Osteocyte (in vitro differentiated cells): ENCODE measurements at regions not wholly inside any gene's neighbourhood (a gene's known extent, or its start where the extent isn't known, plus 50 kb on each side); places are given as distances from the start of the nearest gene placed in this dataset.
A peak's percentile ranks its signal among the peaks of the same experiment; 100 is the strongest.

Experiments
- DNase-seq: peaks from one replicate; pipeline ENCODE4 v3.0.0; 2021; ENCODE audit warnings: mixed read lengths; ENCODE audit not compliant: unreplicated experiment; ENCODE audit errors: extremely low spot score
- H3K27ac Mint-ChIP-seq: one replicate; pipeline ENCODE4 v1.8.0; 2021; ENCODE audit warnings: mild to moderate bottlenecking, mixed read lengths; ENCODE audit not compliant: unreplicated experiment
- H3K27me3 Mint-ChIP-seq: one replicate; pipeline ENCODE4 v1.8.0; 2021; ENCODE audit warnings: mixed read lengths; ENCODE audit not compliant: unreplicated experiment
- H3K36me3 Mint-ChIP-seq: one replicate; pipeline ENCODE4 v1.8.0; 2021; ENCODE audit warnings: mixed read lengths; ENCODE audit not compliant: unreplicated experiment
- H3K4me1 Mint-ChIP-seq: one replicate; pipeline ENCODE4 v1.8.0; 2021; ENCODE audit warnings: mixed read lengths; ENCODE audit not compliant: unreplicated experiment
- H3K4me3 Mint-ChIP-seq: one replicate; pipeline ENCODE4 v1.8.0; 2021; ENCODE audit warnings: mild to moderate bottlenecking, moderate library complexity, mixed read lengths; ENCODE audit not compliant: unreplicated experiment
- H3K9me3 Mint-ChIP-seq: one replicate; pipeline ENCODE4 v1.8.0; 2021; ENCODE audit warnings: mixed read lengths; ENCODE audit not compliant: unreplicated experiment
- CTCF ChIP-seq: fragments of 200-600 bp; sonication (generic); IDR thresholded peaks from 2 replicates; pipeline ENCODE4 v1.5.0; 2021; ENCODE audit warnings: antibody characterized with exemption, mild to moderate bottlenecking, moderate library complexity

- peaks cover 44% of the 10 kb centered on the region for H3K4me1 Mint-ChIP-seq
- H3K36me3 Mint-ChIP-seq, result no peaks in the 10 kb centered on the region
- H3K27ac Mint-ChIP-seq, result no peak overlapping the region
- no peaks in the 10 kb centered on the region for H3K27me3 Mint-ChIP-seq
- no peak for DNase-seq
- H3K4me3 Mint-ChIP-seq, result no peak overlapping the region
- no peaks in the 10 kb centered on the region for H3K9me3 Mint-ChIP-seq
- TF ChIP-seq CTCF, result no peak
Observed at GRCh38 chr2:150588506-150588870, 101.0 kb upstream of the RND3 start.

GRCh38 chr2:150587547-150588505 lies 100.4 kb upstream of the RND3 start:
- Mint-ChIP-seq H3K4me3 (no peak overlapping the region), H3K9me3 (no peaks in the 10 kb centered on the region), H3K36me3 (no peaks in the 10 kb centered on the region), H3K27me3 (no peaks in the 10 kb centered on the region), H3K4me1 (peaks cover 43% of the 10 kb centered on the region), H3K27ac (peak overlapping the region; percentile 58)
- TF ChIP-seq CTCF, result no peak
- DNase-seq, result no peak

GRCh38 chr2:150586858-150587257 lies 99.4 kb upstream of the RND3 start:
- Mint-ChIP-seq H3K36me3 (no peaks in the 10 kb centered on the region), H3K4me1 (peaks cover 41% of the 10 kb centered on the region), H3K27me3 (no peaks in the 10 kb centered on the region), H3K9me3 (no peaks in the 10 kb centered on the region), H3K27ac (no peak overlapping the region), H3K4me3 (no peak overlapping the region)
- DNase-seq, result no peak
- no peak for TF ChIP-seq CTCF

- Mint-ChIP-seq H3K4me1 (peaks cover 36% of the 10 kb centered on the region), H3K27me3 (no peaks in the 10 kb centered on the region), H3K27ac (no peak overlapping the region), H3K9me3 (no peaks in the 10 kb centered on the region), H3K4me3 (no peak overlapping the region), H3K36me3 (no peaks in the 10 kb centered on the region)
- DNase-seq, result no peak
- TF ChIP-seq CTCF, result no peak
Observed at GRCh38 chr2:150585221-150585971, 97.9 kb upstream of the RND3 start.

GRCh38 chr2:150584081-150584480 lies 96.6 kb upstream of the RND3 start:
- no peak for DNase-seq
- Mint-ChIP-seq H3K36me3 (no peaks in the 10 kb centered on the region), H3K27me3 (no peaks in the 10 kb centered on the region), H3K9me3 (peaks cover 7% of the 10 kb centered on the region), H3K4me3 (no peak overlapping the region), H3K27ac (no peak overlapping the region), H3K4me1 (peaks cover 29% of the 10 kb centered on the region)
- TF ChIP-seq CTCF, result no peak
